Choroid plexus epithelial cell (primary cell): ENCODE measurements at regions not wholly inside any gene's neighbourhood (a gene's known extent, or its start where the extent isn't known, plus 50 kb on each side); places are given as distances from the start of the nearest gene placed in this dataset.

ENCODE experiments used
- DNase-seq: peaks from one replicate; pipeline ENCODE4 v3.0.0-alpha.2; 2010; ENCODE audit warnings: low read depth
- H3K4me3 ChIP-seq: 2 replicates; pipeline ENCODE4 v1.5.1; 2011; ENCODE audit warnings: low read depth, mild to moderate bottlenecking, control low read depth, low read length, moderate library complexity
- TF ChIP-seq, protein P1 (sequence below): conservative IDR thresholded peaks from 2 replicates; pipeline ENCODE4 v1.5.1; 2011; ENCODE audit warnings: low read depth, mild to moderate bottlenecking, control low read depth, inconsistent platforms, low read length, moderate library complexity

DNA sequence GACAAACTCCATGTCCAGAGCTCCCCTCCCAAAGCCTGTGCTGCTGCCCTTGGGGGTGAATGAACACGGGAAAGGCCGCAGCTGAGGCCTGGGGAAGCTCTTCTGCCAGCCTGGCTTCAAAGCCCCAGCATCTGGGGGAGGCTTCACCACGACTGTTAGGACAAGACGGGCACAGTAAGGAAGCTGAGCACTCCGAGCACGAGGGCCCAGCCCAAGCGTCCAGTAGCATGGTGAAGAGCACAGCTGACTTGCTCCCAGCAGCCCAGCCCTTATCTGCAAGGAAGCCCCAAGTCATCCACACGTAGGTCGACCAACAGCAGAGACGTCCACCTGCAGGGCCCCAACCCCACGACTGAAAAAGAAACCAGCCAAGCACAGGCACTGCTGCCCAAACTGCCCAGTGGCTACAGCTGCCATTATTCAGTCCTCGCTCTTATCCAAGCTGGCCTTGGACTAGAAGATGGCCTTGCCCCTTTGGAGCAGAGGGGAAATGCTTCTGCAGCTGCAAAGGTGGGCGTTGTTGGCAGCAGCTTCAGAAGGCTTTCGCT is 62.5 kb downstream of the SHANK2 start:
- no peak for DNase-seq
- TF ChIP-seq, protein P1, sequence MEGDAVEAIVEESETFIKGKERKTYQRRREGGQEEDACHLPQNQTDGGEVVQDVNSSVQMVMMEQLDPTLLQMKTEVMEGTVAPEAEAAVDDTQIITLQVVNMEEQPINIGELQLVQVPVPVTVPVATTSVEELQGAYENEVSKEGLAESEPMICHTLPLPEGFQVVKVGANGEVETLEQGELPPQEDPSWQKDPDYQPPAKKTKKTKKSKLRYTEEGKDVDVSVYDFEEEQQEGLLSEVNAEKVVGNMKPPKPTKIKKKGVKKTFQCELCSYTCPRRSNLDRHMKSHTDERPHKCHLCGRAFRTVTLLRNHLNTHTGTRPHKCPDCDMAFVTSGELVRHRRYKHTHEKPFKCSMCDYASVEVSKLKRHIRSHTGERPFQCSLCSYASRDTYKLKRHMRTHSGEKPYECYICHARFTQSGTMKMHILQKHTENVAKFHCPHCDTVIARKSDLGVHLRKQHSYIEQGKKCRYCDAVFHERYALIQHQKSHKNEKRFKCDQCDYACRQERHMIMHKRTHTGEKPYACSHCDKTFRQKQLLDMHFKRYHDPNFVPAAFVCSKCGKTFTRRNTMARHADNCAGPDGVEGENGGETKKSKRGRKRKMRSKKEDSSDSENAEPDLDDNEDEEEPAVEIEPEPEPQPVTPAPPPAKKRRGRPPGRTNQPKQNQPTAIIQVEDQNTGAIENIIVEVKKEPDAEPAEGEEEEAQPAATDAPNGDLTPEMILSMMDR, result no peak
- no peak overlapping the region for H3K4me3 ChIP-seq

DNA sequence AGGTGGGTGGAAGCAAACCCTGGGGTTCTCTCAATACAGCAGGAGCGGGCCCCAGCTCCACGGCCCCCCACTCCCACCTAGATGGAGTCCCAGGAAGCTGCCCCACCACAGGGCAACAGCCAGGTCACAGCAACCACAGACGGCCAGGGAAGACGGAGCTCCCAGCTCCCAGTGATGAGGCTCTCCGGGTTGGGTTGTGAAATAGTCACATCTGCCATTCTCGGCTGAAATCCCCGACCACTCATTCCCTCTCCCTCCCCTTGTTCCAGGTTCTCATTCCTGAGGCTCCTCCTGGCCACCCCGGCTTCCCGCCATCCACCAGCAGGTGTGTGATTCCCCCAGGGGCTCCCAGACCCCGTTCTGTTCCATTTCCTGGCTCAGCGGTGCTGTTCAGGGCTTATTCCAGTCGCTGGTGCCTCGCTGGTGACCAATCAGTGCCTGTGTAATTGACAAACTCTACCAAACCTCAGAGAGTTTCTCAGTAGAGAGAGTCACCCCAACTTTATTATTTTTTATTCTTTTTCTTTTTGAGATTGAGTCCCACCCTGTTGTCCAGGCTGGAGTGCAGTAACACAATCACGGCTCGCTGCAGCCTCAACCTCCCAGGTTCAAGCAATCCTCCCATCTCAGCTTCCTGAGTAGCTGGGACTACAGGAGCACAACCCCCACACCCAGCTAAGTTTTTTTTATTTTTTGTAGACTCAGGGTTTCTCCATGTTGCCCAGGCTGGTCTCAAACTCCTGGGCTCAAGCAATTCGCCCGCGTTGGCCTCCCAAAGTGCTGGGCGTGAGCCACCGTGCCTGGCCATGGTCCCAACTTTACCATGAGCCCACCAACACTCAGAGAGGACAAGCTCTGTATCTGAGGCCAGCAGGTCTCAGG is 63.2 kb downstream of the SHANK2 start:
- TF ChIP-seq, protein P1, result no peak
- no peak overlapping the region for H3K4me3 ChIP-seq
- DNase-seq, result no peak

DNA sequence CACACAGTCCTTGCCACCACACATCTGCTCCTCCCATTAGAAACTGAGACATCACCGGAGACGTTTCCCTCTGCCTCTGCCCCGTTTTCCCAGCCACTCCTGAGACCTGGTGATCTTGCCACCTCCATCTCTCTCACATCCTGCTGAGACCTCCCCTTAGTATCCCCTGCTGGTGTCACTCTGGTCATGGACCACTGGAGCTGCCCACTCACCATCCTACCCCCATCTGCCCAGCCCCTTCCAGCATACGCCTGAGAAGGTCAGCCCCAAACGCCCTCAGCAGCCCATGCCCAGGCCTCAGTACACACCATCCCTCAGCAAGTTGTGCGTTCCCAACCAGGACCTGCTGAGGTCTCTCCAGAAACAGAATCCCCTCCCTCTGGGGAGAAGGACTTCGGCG is 64.3 kb downstream of the SHANK2 start:
- no peak for DNase-seq
- H3K4me3 ChIP-seq, result no peak overlapping the region
- TF ChIP-seq, protein P1, result no peak

DNA sequence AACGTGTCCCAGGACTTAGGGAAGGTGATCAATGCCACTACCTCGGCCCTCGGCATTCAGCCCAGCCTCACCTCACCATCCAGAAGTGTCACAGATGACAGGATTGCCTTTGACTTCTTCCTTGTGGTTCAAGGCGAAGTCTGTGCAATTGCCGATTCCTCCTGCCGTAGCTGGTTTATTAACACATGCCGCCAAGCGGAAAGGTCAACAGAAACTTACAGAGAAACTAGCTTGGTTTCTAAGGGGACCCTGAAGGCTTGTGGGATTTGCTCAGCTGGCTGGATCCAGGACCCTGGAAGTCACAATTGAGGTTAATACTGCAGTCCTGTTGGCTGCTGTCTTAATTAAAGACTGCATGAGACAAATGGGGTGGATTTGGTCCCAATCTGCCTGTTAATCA is 65.6 kb downstream of the SHANK2 start:
- no peak overlapping the region for H3K4me3 ChIP-seq
- DNase-seq, result no peak
- TF ChIP-seq, protein P1, result no peak

DNA sequence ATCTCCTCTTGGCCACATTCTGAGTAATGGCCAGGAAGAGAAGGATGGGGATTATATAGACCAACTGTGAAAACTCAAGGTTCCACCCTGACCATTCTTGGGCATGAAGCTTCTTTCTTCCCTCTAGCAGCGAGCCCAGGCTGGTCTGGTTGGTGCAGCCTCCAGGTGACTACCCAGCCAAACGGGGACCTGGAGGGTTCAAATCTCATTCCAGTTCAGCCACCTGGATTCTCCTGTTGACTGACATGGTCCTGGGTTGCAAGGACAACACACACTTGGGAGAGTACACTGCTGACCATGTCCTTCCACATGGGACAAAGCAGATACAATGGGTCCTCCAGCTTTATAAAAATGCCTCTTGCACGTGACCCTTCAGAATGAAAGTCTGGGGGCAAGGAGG is 67.0 kb downstream of the SHANK2 start:
- DNase-seq, result no peak
- no peak overlapping the region for H3K4me3 ChIP-seq
- TF ChIP-seq, protein P1, result no peak

DNA sequence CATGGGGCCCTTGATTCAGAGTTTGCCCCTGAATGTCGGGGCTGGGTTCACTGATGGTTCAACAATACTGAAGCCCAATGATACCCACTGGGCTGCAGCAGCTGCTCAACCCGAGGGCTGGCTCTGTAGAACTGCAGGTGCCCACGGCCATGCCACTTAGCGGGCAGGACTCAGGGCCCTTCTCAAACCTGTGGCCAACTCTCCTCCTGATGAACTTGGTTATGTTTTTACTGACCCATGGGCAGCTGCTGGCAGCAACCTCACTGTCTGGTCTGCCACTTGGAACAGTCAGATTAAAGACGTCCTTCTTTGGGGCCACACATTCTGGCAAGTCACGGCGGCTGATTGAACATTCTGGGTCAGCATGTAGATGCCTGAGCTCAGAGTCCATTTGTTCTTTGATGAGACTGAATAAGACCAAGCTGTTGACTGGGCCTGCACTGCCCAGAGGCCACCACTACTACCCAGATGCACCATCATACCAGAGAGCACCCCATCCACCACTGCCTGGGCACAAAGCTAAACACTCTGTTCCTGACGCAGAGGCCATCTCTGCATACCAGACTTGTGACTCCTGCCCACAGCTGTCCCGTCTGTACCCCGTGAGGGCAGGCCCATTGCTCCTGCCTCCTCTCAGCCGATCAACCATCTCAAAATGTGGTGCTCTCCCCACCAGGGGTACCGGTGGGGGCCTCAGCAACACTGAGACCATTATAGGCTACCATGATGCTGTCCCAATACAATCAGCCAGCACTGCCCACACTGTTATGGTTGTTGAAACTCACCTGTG is 67.8 kb downstream of the SHANK2 start:
- TF ChIP-seq, protein P1, result no peak
- DNase-seq, result no peak
- no peak overlapping the region for H3K4me3 ChIP-seq
